ENCODE measurements at regions not wholly inside any gene's neighbourhood (a gene's known extent, or its start where the extent isn't known, plus 50 kb on each side); places are given as distances from the start of the nearest gene placed in this dataset.

- no peak overlapping the region for H3K4me3 ChIP-seq (ENCODE audit: low read depth, low read length)
- TF ChIP-seq CTCF (IDR thresholded peaks at IDR 0.05; ENCODE audit: insufficient read depth, low read depth, low read length, missing control alignments) = no peak
- no peak for DNase-seq (ENCODE audit: low read depth)
These were observed 612.0 kb downstream of the C4orf33 start for GRCh38 chr4:129707949-129708348.

- no peak for DNase-seq (ENCODE audit: low read depth)
- H3K4me3 ChIP-seq (ENCODE audit: low read depth, low read length) = no peak overlapping the region
These were observed 612.8 kb downstream of the C4orf33 start for GRCh38 chr4:129708784-129709183.

GRCh38 chr4:129738175-129738574 lies 642.2 kb downstream of the C4orf33 start:
- TF ChIP-seq CTCF (IDR thresholded peaks at IDR 0.05; ENCODE audit: insufficient read depth, low read depth, low read length, missing control alignments) = no peak
- DNase-seq (ENCODE audit: low read depth) = no peak

More at GRCh38 chr4:129708784-129709183, 612.8 kb downstream of the C4orf33 start:
- no peak for TF ChIP-seq CTCF (IDR thresholded peaks at IDR 0.05; ENCODE audit: insufficient read depth, low read depth, low read length, missing control alignments)

GRCh38 chr4:129747756-129748155 lies 651.8 kb downstream of the C4orf33 start:
- TF ChIP-seq CTCF (IDR thresholded peaks at IDR 0.05; ENCODE audit: insufficient read depth, low read depth, low read length, missing control alignments) = no peak
- H3K4me3 ChIP-seq (ENCODE audit: low read depth, low read length) = no peak overlapping the region
- no peak for DNase-seq (ENCODE audit: low read depth)

More at GRCh38 chr4:129738175-129738574, 642.2 kb downstream of the C4orf33 start:
- H3K4me3 ChIP-seq (ENCODE audit: low read depth, low read length) = no peak overlapping the region

GRCh38 chr4:129748991-129749390 lies 653.0 kb downstream of the C4orf33 start:
- no peak for DNase-seq (ENCODE audit: low read depth)
- H3K4me3 ChIP-seq (ENCODE audit: low read depth, low read length) = no peak overlapping the region
- no peak for TF ChIP-seq CTCF (IDR thresholded peaks at IDR 0.05; ENCODE audit: insufficient read depth, low read depth, low read length, missing control alignments)

- no peak overlapping the region for H3K4me3 ChIP-seq (ENCODE audit: low read depth, low read length)
- TF ChIP-seq CTCF (IDR thresholded peaks at IDR 0.05; ENCODE audit: insufficient read depth, low read depth, low read length, missing control alignments) = no peak
- no peak for DNase-seq (ENCODE audit: low read depth)
These were observed 655.7 kb downstream of the C4orf33 start for GRCh38 chr4:129751646-129752045.

GRCh38 chr4:129783596-129783995 lies 687.6 kb downstream of the C4orf33 start:
- TF ChIP-seq CTCF (IDR thresholded peaks at IDR 0.05; ENCODE audit: insufficient read depth, low read depth, low read length, missing control alignments) = no peak
- no peak overlapping the region for H3K4me3 ChIP-seq (ENCODE audit: low read depth, low read length)
- no peak for DNase-seq (ENCODE audit: low read depth)

Measured in GM12865 (cell line).